PC-9 (cell line): ENCODE measurements at regions not wholly inside any gene's neighbourhood (a gene's known extent, or its start where the extent isn't known, plus 50 kb on each side); places are given as distances from the start of the nearest gene placed in this dataset.

ENCODE experiments used
- BruUV-seq: library from RNA; stranded (reverse); fragments of 400-500 nt; replicated peaks from 2 replicates; lab custom pipeline; 2021; lab: Mats Ljungman, UMichigan
- CTCF ChIA-PET: fragments of 300-600 bp; sonication (Branson Sonifier 250); formaldehyde crosslinking; loops from one replicate; lab custom pipeline; 2022; ENCODE audit warnings: antibody characterized with exemption; lab: Charles Lee
- POLR2A ChIA-PET: fragments of 300-600 bp; sonication (Branson Sonifier 250); formaldehyde crosslinking; loops from one replicate; lab custom pipeline; 2022; ENCODE audit warnings: antibody characterized with exemption; ENCODE audit not compliant: unreplicated experiment; lab: Charles Lee
- DNase-seq, 2 experiments: peaks; one replicate each; pipeline versions ENCODE4 v3.0.0 to v3.0.0-alpha.2; 2015 to 2022; ENCODE audit warnings: mixed read lengths in 1 of 2
- H2AFZ ChIP-seq: fragments of 200-600 bp; sonication (generic); 2 replicates; pipeline ENCODE4 v1.8.1; 2017; ENCODE audit warnings: antibody characterized with exemption
- H3F3A ChIP-seq: fragments of 200-600 bp; sonication (generic); 2 replicates; pipeline ENCODE4 v1.8.1; 2017; ENCODE audit warnings: antibody characterized with exemption, mild to moderate bottlenecking, low read depth; ENCODE audit not compliant: insufficient read depth
- H3K27ac ChIP-seq: fragments of 200-600 bp; sonication (generic); 2 replicates; pipeline ENCODE4 v1.6.1; 2016; ENCODE audit warnings: mixed run types
- H3K27me3 ChIP-seq: fragments of 200-600 bp; sonication (generic); 2 replicates; pipeline ENCODE4 v1.6.1; 2016; ENCODE audit warnings: low read depth, mixed run types; ENCODE audit not compliant: insufficient read depth
- H3K36me3 ChIP-seq: fragments of 200-600 bp; sonication (generic); 2 replicates; pipeline ENCODE4 v1.6.1; 2016; ENCODE audit warnings: low read depth, mixed run types
- H3K4me1 ChIP-seq: fragments of 200-600 bp; sonication (generic); replicated peaks from 2 replicates; pipeline ENCODE4 v1.6.1; 2016; ENCODE audit warnings: mixed run types; ENCODE audit not compliant: insufficient read depth
- H3K4me2 ChIP-seq: fragments of 200-600 bp; sonication (generic); 2 replicates; pipeline ENCODE4 v1.6.1; 2017; ENCODE audit warnings: mixed run types
- H3K4me3 ChIP-seq: fragments of 200-600 bp; sonication (generic); 2 replicates; pipeline ENCODE4 v1.6.1; 2016; ENCODE audit warnings: mixed run types
- H3K79me2 ChIP-seq: fragments of 200-600 bp; sonication (generic); 2 replicates; pipeline ENCODE4 v1.6.1; 2017; ENCODE audit warnings: low read depth, mixed run types
- H3K9me2 ChIP-seq: fragments of 200-600 bp; sonication (generic); 2 replicates; pipeline ENCODE4 v1.8.1; 2017; ENCODE audit warnings: mild to moderate bottlenecking; ENCODE audit not compliant: insufficient read depth
- H3K9me3 ChIP-seq: fragments of 200-600 bp; sonication (generic); 2 replicates; pipeline ENCODE4 v1.8.1; 2016; ENCODE audit warnings: low read depth; ENCODE audit not compliant: insufficient read depth
- H4K20me1 ChIP-seq: fragments of 200-600 bp; sonication (generic); 2 replicates; pipeline ENCODE4 v1.8.1; 2017; ENCODE audit not compliant: insufficient read depth
- EZH2 ChIP-seq: fragments of 200-600 bp; sonication (generic); IDR thresholded peaks from 2 replicates; pipeline ENCODE4 v1.8.0; 2017; ENCODE audit warnings: antibody characterized with exemption, low read depth
- intact Hi-C: fragments of 100-400 bp; cut with micrococcal nuclease; formaldehyde crosslinking; loops from one replicate; pipeline ENCODE4 v1.10.0; 2022; ENCODE audit not compliant: unreplicated experiment
- TF ChIP-seq, protein P1 (sequence below): fragments of 200-600 bp; sonication (generic); conservative IDR thresholded peaks from 2 replicates; pipeline ENCODE4 v1.6.1; 2017; ENCODE audit warnings: mixed run types, antibody characterized with exemption, mild to moderate bottlenecking, moderate library complexity

DNA sequence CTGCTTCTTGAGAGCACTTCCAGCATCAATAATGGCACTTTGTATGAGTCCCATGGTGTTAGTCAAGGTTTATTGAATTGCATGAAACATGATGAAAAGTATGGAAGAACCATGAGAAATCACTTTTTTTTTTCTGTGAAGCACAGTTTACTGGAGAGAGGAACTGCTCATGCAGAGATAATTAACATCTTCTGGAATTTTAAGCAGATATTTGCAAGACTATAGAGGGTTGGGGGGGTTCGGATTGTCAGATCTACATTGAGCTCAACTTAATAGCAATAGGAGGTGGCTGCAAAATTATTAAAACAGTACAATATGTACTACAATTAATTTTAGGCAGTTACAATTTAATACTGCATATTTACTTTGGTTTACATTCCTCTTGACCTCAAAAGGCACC is 204.4 kb upstream of the CDH10 start:
- TF ChIP-seq, protein P1, sequence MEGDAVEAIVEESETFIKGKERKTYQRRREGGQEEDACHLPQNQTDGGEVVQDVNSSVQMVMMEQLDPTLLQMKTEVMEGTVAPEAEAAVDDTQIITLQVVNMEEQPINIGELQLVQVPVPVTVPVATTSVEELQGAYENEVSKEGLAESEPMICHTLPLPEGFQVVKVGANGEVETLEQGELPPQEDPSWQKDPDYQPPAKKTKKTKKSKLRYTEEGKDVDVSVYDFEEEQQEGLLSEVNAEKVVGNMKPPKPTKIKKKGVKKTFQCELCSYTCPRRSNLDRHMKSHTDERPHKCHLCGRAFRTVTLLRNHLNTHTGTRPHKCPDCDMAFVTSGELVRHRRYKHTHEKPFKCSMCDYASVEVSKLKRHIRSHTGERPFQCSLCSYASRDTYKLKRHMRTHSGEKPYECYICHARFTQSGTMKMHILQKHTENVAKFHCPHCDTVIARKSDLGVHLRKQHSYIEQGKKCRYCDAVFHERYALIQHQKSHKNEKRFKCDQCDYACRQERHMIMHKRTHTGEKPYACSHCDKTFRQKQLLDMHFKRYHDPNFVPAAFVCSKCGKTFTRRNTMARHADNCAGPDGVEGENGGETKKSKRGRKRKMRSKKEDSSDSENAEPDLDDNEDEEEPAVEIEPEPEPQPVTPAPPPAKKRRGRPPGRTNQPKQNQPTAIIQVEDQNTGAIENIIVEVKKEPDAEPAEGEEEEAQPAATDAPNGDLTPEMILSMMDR: no peak
- no peak for TF ChIP-seq EZH2
- H3K27ac ChIP-seq: no peak overlapping the region
- intact Hi-C loops: no loop called here
- H3K9me2 ChIP-seq: no peaks in the 10 kb centered on the region
- no peak overlapping the region for H2AFZ ChIP-seq
- BruUV-seq: no TSS peak
- no peaks in the 10 kb centered on the region for H3K27me3 ChIP-seq
- H3K4me2 ChIP-seq: no peak overlapping the region
- no peaks in the 10 kb centered on the region for H3K79me2 ChIP-seq
- no peak for DNase-seq
- H4K20me1 ChIP-seq: no peaks in the 10 kb centered on the region
- ChIA-PET POLR2A (no interaction called here), CTCF (no interaction called here)
- no peaks in the 10 kb centered on the region for H3K9me3 ChIP-seq
- no peaks in the 10 kb centered on the region for H3K4me1 ChIP-seq
- no peak overlapping the region for H3K4me3 ChIP-seq
- no peaks in the 10 kb centered on the region for H3F3A ChIP-seq
- H3K36me3 ChIP-seq: no peaks in the 10 kb centered on the region

GRCh38 chr5:24831989-24832388 is 187.2 kb upstream of the CDH10 start:
- no peaks in the 10 kb centered on the region for H3K79me2 ChIP-seq
- H3K4me2 ChIP-seq: no peak overlapping the region
- BruUV-seq: no TSS peak
- H4K20me1 ChIP-seq: no peaks in the 10 kb centered on the region
- TF ChIP-seq, protein P1: no peak
- TF ChIP-seq EZH2: no peak
- ChIA-PET POLR2A (interaction anchor here (0.8 kb wide), 1 partner anchor 9 kb away, joined by 7 read pairs; no protein-coding TSS in a partner anchor), CTCF (no interaction called here)
- no peak overlapping the region for H3K4me3 ChIP-seq
- H2AFZ ChIP-seq: no peak overlapping the region
- no peaks in the 10 kb centered on the region for H3K4me1 ChIP-seq
- peak; percentile 28 to 62 for DNase-seq
- H3K9me2 ChIP-seq: no peaks in the 10 kb centered on the region; the same call in 1 of the 2 replicates
- H3K9me3 ChIP-seq: no peaks in the 10 kb centered on the region
- no peak overlapping the region for H3K27ac ChIP-seq
- no peaks in the 10 kb centered on the region for H3F3A ChIP-seq
- H3K36me3 ChIP-seq: no peaks in the 10 kb centered on the region
- intact Hi-C loops: no loop called here
- no peaks in the 10 kb centered on the region for H3K27me3 ChIP-seq

GRCh38 chr5:24823625-24824024 is 178.8 kb upstream of the CDH10 start:
- H3K27me3 ChIP-seq: no peaks in the 10 kb centered on the region
- H3K4me2 ChIP-seq: no peak overlapping the region
- peak; percentile 70 to 95 for DNase-seq
- no peak overlapping the region for H3K27ac ChIP-seq
- no peaks in the 10 kb centered on the region for H3K9me3 ChIP-seq
- ChIA-PET POLR2A (interaction anchor here (0.6 to 0.9 kb wide), 3 partner anchors 8 to 91 kb away, joined by 4 to 7 read pairs (median 4); no protein-coding TSS in a partner anchor), CTCF (interaction anchor here (1.2 kb wide), 1 partner anchor 76 kb away, joined by 3 read pairs; no protein-coding TSS in a partner anchor)
- H3K4me3 ChIP-seq: no peak overlapping the region
- intact Hi-C loops: loop anchor here (1.0 to 2.0 kb wide), 2 partner anchors 19 to 35 kb away; no protein-coding TSS in a partner anchor
- no peaks in the 10 kb centered on the region for H4K20me1 ChIP-seq
- TF ChIP-seq EZH2: no peak
- TF ChIP-seq, protein P1: no peak
- H3K36me3 ChIP-seq: no peaks in the 10 kb centered on the region
- no peaks in the 10 kb centered on the region for H3K4me1 ChIP-seq
- H2AFZ ChIP-seq: no peak overlapping the region
- no peaks in the 10 kb centered on the region for H3K79me2 ChIP-seq
- H3F3A ChIP-seq: no peaks in the 10 kb centered on the region
- no TSS peak for BruUV-seq
- H3K9me2 ChIP-seq: no peaks in the 10 kb centered on the region
